ENCODE measurements at regions not wholly inside any gene's neighbourhood (a gene's known extent, or its start where the extent isn't known, plus 50 kb on each side); places are given as distances from the start of the nearest gene placed in this dataset.

DNA sequence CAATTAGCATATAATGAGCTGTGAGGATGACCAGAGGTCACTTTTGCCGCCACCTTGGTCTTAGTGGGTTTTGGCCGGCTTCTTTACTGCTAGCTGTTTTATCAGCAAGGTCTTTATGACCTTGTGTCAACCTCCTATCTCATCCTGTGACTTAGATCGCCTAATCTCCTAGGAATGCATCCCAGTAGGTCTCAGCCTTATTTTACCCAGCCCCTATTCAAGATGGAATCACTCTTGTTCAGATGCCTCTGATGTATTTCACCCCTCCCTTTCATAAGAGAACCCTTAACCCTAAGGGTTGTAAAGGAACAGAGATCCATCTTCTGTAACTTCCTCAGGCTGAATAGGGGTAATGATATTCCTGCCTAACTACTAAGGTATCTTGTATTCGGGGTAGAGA, 58.9 kb upstream of the PALMD start:
- no peak for TF ChIP-seq FOXA1 (IDR thresholded peaks at IDR 0.05)
- no peak for TF ChIP-seq BHLHE40 (IDR thresholded peaks at IDR 0.05; ENCODE audit: borderline replicate concordance)
- TF ChIP-seq L3MBTL2 (conservative IDR thresholded peaks at IDR 0.05) = no peak
- no peak for TF ChIP-seq SUZ12 (IDR thresholded peaks at IDR 0.05)
- TF ChIP-seq FOXM1 (IDR thresholded peaks at IDR 0.05; ENCODE audit: borderline replicate concordance) = no peak
- TF ChIP-seq FOXK2 (IDR thresholded peaks at IDR 0.05) = no peak
- no peak for TF ChIP-seq HDGF (IDR thresholded peaks at IDR 0.05; ENCODE audit: borderline replicate concordance)
- TF ChIP-seq ARNT (IDR thresholded peaks at IDR 0.05) = no peak
- TF ChIP-seq, protein P1, sequence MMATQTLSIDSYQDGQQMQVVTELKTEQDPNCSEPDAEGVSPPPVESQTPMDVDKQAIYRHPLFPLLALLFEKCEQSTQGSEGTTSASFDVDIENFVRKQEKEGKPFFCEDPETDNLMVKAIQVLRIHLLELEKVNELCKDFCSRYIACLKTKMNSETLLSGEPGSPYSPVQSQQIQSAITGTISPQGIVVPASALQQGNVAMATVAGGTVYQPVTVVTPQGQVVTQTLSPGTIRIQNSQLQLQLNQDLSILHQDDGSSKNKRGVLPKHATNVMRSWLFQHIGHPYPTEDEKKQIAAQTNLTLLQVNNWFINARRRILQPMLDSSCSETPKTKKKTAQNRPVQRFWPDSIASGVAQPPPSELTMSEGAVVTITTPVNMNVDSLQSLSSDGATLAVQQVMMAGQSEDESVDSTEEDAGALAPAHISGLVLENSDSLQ (IDR thresholded peaks at IDR 0.05) = no peak
